Smooth muscle cell (in vitro differentiated cells): ENCODE measurements at regions not wholly inside any gene's neighbourhood (a gene's known extent, or its start where the extent isn't known, plus 50 kb on each side); places are given as distances from the start of the nearest gene placed in this dataset.
A peak's percentile ranks its signal among the peaks of the same experiment; 100 is the strongest.

ENCODE experiments used
- DNase-seq: peaks from one replicate; lab custom pipeline; 2025; ENCODE audit not compliant: unreplicated experiment; lab: John Stamatoyannopoulos, UW
- H2AFZ ChIP-seq: fragments of 200-600 bp; sonication (generic); 2 replicates; pipeline ENCODE4 v1.6.0; 2016; ENCODE audit warnings: antibody characterized with exemption, low read depth, mild to moderate bottlenecking
- H3F3A ChIP-seq: fragments of 200-600 bp; sonication (generic); 2 replicates; pipeline ENCODE4 v1.6.0; 2017; ENCODE audit warnings: antibody characterized with exemption, low read depth
- H3K27ac ChIP-seq: fragments of 200-600 bp; sonication (generic); 2 replicates; pipeline ENCODE4 v1.5.1; 2016; ENCODE audit warnings: low read depth, mild to moderate bottlenecking
- H3K27me3 ChIP-seq: fragments of 200-600 bp; sonication (generic); 2 replicates; pipeline ENCODE4 v1.6.1; 2016; ENCODE audit warnings: low read depth, mild to moderate bottlenecking
- H3K36me3 ChIP-seq: fragments of 200-600 bp; sonication (generic); 2 replicates; pipeline ENCODE4 v1.5.1; 2016; ENCODE audit warnings: low read depth
- H3K4me1 ChIP-seq: fragments of 200-600 bp; sonication (generic); 2 replicates; pipeline ENCODE4 v1.5.1; 2016; ENCODE audit warnings: low read depth
- H3K4me2 ChIP-seq: fragments of 200-600 bp; sonication (generic); 2 replicates; pipeline ENCODE4 v1.6.0; 2016; ENCODE audit warnings: mild to moderate bottlenecking
- H3K4me3 ChIP-seq: fragments of 200-600 bp; sonication (generic); 2 replicates; pipeline ENCODE4 v1.5.1; 2016; ENCODE audit warnings: mild to moderate bottlenecking
- H3K79me2 ChIP-seq: fragments of 200-600 bp; sonication (generic); 2 replicates; pipeline ENCODE4 v1.6.0; 2016; ENCODE audit warnings: low read depth, mild to moderate bottlenecking
- H3K9ac ChIP-seq: fragments of 200-600 bp; sonication (generic); 2 replicates; pipeline ENCODE4 v1.6.0; 2016; ENCODE audit warnings: low read depth
- H3K9me3 ChIP-seq: fragments of 200-600 bp; sonication (generic); replicated peaks from 2 replicates; pipeline ENCODE4 v1.5.1; 2016; ENCODE audit warnings: low read depth
- H4K20me1 ChIP-seq: fragments of 200-600 bp; sonication (generic); 2 replicates; pipeline ENCODE4 v1.6.0; 2016; ENCODE audit warnings: low read depth
- CTCF ChIP-seq: fragments of 200-600 bp; sonication (generic); IDR thresholded peaks from 2 replicates; pipeline ENCODE4 v1.5.1; 2017; ENCODE audit warnings: borderline replicate concordance, mild to moderate bottlenecking, antibody characterized with exemption; ENCODE audit not compliant: insufficient read depth, poor library complexity, severe bottlenecking
- WGBS: methylation state at CpG from one replicate; pipeline ENCODE4 v1.1.7; 2016; ENCODE audit warnings: low lambda C conversion rate; 5-methylcytosine and 5-hydroxymethylcytosine counted together

DNA sequence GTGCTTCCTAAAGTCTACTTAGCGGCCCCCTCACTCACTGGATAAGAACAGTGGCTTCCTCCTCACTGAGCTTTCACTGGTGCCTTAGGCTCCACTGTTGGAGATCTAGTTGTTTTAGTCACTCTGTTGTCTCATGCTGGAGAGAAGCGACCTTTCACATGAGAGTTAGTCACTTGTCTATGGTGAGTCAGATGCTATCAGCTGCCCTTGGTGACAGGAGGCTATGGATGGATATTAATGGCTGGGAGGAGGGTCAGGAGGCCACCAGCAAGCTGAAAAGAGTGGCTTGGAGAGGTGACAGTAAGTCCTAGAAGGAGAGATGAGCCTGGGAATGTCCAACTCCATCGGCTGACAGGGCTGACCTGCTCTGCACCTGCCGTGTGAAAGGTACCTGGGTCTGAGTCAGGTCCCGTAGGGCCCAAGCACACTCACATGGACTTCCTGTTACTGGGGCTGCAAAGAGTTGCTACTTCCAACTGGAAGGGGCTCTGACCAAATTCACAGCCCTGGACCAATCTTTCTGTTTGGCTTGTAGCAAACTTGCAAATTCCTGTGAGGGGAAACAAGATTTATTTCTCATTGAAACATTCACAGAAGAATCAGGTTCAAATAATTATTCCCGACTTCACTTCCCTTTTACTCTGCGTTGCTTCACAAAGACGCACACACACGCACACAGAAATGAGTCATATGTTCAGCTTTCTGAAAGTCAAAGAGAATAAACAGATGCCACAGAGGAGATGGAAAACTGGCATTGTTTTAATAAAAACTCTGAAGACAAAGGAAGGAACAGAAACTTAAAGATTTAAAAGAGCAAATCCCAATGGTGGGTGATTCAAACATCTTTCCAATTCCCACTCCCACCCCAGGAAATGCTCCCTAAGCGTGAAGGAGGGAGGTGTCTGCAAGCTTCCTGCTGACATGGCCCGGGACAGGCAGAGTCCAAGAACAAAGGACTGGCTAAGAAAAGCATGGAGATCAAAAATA lies 203.5 kb upstream of the TWIST2 start:
- H3K4me2 ChIP-seq, result no peak overlapping the region
- no peak overlapping the region for H3K4me3 ChIP-seq
- peak overlapping the region; percentile 48 for H3K9ac ChIP-seq
- H3K4me1 ChIP-seq, result no peaks in the 10 kb centered on the region
- no peak for DNase-seq
- TF ChIP-seq CTCF, result no peak
- peak overlapping the region; percentile 35 for H2AFZ ChIP-seq
- H3K27ac ChIP-seq, result peak overlapping the region; percentile 75
- no peaks in the 10 kb centered on the region for H3K36me3 ChIP-seq
- H3K79me2 ChIP-seq, result no peaks in the 10 kb centered on the region
- H4K20me1 ChIP-seq, result no peaks in the 10 kb centered on the region
- H3K9me3 ChIP-seq, result no peaks in the 10 kb centered on the region
- peaks cover 4% of the 10 kb centered on the region for H3K27me3 ChIP-seq
- 48% methylated on average over 11 of the region's 11 CpGs for WGBS
- H3F3A ChIP-seq, result no peaks in the 10 kb centered on the region

DNA sequence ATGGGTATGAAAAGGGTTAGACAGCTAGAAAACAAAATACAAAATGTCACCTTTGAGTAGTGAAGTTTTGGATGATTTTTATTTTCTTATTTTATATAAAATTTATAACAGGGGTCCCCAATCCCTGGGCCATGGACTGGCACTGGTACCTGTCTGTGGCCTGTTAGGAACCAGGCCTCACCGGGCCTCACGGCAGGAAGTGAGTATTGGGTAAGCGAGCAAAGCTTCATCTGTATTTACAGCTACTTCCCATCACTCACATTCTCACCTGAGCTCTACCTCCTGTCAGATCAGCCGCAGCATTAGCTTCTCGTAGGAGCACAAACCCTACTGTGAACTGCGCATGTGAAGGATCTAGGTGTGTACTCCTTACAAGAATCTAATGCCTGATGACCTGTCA lies 202.8 kb upstream of the TWIST2 start:
- Histone ChIP-seq H2AFZ (no peak overlapping the region), H3K4me3 (no peak overlapping the region), H3F3A (no peaks in the 10 kb centered on the region), H4K20me1 (no peaks in the 10 kb centered on the region), H3K4me2 (no peak overlapping the region), H3K9me3 (no peaks in the 10 kb centered on the region), H3K27ac (peak overlapping the region; percentile 75), H3K36me3 (no peaks in the 10 kb centered on the region), H3K4me1 (no peaks in the 10 kb centered on the region), H3K27me3 (no peaks in the 10 kb centered on the region), H3K9ac (no peak overlapping the region), H3K79me2 (no peaks in the 10 kb centered on the region)
- WGBS, result 81% methylated on average over 6 of the region's 6 CpGs
- TF ChIP-seq CTCF, result no peak
- DNase-seq, result no peak

DNA sequence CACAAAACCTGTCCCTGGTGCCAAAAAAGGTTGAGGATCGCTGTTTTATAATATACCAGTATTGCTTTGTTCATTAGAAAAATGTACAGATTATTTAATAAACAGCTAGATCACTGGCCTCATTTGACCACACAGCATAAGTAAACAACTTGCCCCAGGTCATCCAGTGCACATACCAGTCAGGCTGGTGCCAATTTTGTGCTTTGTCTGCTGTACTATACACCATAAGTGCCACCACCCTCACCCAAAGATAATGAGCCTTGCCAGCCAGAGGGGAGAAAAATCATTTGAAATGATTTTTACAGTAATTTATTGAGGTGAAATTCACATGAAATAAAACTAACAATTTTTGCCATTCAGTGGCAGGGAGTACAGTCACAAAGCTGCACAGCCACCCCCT lies 202.2 kb upstream of the TWIST2 start:
- no peak for DNase-seq
- Histone ChIP-seq H4K20me1 (no peaks in the 10 kb centered on the region), H3K9me3 (no peaks in the 10 kb centered on the region), H3K27me3 (no peaks in the 10 kb centered on the region), H3K27ac (no peak overlapping the region), H3K4me2 (no peak overlapping the region), H3K4me3 (no peak overlapping the region), H2AFZ (no peak overlapping the region), H3K36me3 (no peaks in the 10 kb centered on the region), H3F3A (no peaks in the 10 kb centered on the region), H3K9ac (no peak overlapping the region), H3K4me1 (no peaks in the 10 kb centered on the region), H3K79me2 (no peaks in the 10 kb centered on the region)
- WGBS, result 97% methylated on average over 1 of the region's 1 CpG
- TF ChIP-seq CTCF, result no peak
